ENCODE measurements at regions not wholly inside any gene's neighbourhood (a gene's known extent, or its start where the extent isn't known, plus 50 kb on each side); places are given as distances from the start of the nearest gene placed in this dataset.

GRCh38 chr14:104316723-104317491 is 178.5 kb downstream of the KIF26A start:
- TF ChIP-seq, protein P1, sequence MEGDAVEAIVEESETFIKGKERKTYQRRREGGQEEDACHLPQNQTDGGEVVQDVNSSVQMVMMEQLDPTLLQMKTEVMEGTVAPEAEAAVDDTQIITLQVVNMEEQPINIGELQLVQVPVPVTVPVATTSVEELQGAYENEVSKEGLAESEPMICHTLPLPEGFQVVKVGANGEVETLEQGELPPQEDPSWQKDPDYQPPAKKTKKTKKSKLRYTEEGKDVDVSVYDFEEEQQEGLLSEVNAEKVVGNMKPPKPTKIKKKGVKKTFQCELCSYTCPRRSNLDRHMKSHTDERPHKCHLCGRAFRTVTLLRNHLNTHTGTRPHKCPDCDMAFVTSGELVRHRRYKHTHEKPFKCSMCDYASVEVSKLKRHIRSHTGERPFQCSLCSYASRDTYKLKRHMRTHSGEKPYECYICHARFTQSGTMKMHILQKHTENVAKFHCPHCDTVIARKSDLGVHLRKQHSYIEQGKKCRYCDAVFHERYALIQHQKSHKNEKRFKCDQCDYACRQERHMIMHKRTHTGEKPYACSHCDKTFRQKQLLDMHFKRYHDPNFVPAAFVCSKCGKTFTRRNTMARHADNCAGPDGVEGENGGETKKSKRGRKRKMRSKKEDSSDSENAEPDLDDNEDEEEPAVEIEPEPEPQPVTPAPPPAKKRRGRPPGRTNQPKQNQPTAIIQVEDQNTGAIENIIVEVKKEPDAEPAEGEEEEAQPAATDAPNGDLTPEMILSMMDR (IDR thresholded peaks at IDR 0.05 in 2 of 3, conservative IDR thresholded peaks at IDR 0.05 in 1 of 3; ENCODE audit: borderline replicate concordance in 1 of 3, insufficient read depth in 1 of 3, low read depth in 2 of 3, low read length in 2 of 3): no peak
- TF ChIP-seq ATF3 (IDR thresholded peaks at IDR 0.05) (no peak), POLR2A (IDR thresholded peaks at IDR 0.05; ENCODE audit: borderline replicate concordance, extremely low read depth, insufficient read depth, insufficient read length) (no peak), TCF7L2 (IDR thresholded peaks at IDR 0.05; ENCODE audit: borderline replicate concordance, extremely low read depth, insufficient read depth, insufficient read length) (no peak), EZH2phosphoT487 (IDR thresholded peaks at IDR 0.05; ENCODE audit: borderline replicate concordance) (no peak), ZFX (IDR thresholded peaks at IDR 0.05) (no peak), SP1 (IDR thresholded peaks at IDR 0.05; ENCODE audit: low read depth) (no peak), MAX (IDR thresholded peaks at IDR 0.05) (no peak), SIN3A (IDR thresholded peaks at IDR 0.05; ENCODE audit: low read depth) (no peak), POLR2AphosphoS5 (IDR thresholded peaks at IDR 0.05; ENCODE audit: low read depth, low read length) (no peak), REST (IDR thresholded peaks at IDR 0.05; ENCODE audit: low read depth) (no peak), JUND (IDR thresholded peaks at IDR 0.05) (no peak)
